ENCODE measurements at regions not wholly inside any gene's neighbourhood (a gene's known extent, or its start where the extent isn't known, plus 50 kb on each side); places are given as distances from the start of the nearest gene placed in this dataset.

GRCh38 chr11:126139111-126140091 is 72.0 kb downstream of the RPUSD4 start:
- TF ChIP-seq, protein P1, sequence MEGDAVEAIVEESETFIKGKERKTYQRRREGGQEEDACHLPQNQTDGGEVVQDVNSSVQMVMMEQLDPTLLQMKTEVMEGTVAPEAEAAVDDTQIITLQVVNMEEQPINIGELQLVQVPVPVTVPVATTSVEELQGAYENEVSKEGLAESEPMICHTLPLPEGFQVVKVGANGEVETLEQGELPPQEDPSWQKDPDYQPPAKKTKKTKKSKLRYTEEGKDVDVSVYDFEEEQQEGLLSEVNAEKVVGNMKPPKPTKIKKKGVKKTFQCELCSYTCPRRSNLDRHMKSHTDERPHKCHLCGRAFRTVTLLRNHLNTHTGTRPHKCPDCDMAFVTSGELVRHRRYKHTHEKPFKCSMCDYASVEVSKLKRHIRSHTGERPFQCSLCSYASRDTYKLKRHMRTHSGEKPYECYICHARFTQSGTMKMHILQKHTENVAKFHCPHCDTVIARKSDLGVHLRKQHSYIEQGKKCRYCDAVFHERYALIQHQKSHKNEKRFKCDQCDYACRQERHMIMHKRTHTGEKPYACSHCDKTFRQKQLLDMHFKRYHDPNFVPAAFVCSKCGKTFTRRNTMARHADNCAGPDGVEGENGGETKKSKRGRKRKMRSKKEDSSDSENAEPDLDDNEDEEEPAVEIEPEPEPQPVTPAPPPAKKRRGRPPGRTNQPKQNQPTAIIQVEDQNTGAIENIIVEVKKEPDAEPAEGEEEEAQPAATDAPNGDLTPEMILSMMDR (IDR thresholded peaks at IDR 0.05): no peak
- TF ChIP-seq ZFX (IDR thresholded peaks at IDR 0.05; ENCODE audit: borderline replicate concordance): no peak
